GM10266 (cell line): ENCODE measurements at regions not wholly inside any gene's neighbourhood (a gene's known extent, or its start where the extent isn't known, plus 50 kb on each side); places are given as distances from the start of the nearest gene placed in this dataset.
"Not testable (repeated sequence)": the region's sequence is repeated elsewhere in the genome, so short reads cannot be mapped to it uniquely, and the experiment has no call there.

Experiments used
- DNase-seq: peaks from one replicate; pipeline ENCODE4 v3.0.0; 2012; ENCODE audit errors: extremely low spot score
- TF ChIP-seq, protein P1 (sequence below): IDR thresholded peaks from 2 replicates; pipeline ENCODE4 v1.5.1; 2012; ENCODE audit warnings: mild to moderate bottlenecking, low read depth; ENCODE audit not compliant: control insufficient read depth, insufficient read depth; ENCODE audit errors: missing control alignments

DNA sequence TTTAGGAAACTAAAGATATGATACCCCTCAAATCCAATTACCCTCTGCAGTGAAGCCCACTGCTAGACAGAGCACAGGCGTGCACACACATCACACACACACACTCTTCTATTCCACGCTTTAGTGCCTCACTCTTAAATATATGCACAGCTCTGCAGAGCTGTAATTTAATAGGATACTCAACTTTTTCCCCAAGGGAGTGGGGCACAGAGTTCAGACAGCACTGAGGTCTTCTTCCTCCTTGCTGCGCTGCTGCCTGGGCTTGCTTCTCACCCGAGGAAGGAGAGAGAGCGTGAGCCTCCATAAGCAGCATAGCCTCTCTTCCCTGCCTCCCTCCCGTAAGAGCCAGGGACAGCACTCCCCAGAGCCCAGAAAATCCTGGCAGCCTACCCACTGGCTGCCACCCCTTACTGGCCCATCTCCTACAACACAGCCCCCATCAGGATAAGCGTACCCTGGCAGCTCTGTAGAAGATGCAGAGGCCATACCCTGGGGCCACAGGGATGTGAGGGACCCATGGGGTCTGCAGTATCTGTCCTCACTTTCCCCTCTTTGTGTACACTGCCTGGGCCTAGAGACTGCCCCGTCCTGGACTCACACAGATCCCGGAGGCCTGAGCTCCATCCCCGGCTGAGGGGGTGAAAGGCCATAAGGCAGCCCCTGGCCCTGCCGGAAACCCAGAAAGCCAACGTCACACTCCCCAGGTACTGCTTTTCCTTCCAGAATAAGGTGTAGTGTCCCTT is 102.1 kb downstream of the C5orf15 start:
- TF ChIP-seq, protein P1, sequence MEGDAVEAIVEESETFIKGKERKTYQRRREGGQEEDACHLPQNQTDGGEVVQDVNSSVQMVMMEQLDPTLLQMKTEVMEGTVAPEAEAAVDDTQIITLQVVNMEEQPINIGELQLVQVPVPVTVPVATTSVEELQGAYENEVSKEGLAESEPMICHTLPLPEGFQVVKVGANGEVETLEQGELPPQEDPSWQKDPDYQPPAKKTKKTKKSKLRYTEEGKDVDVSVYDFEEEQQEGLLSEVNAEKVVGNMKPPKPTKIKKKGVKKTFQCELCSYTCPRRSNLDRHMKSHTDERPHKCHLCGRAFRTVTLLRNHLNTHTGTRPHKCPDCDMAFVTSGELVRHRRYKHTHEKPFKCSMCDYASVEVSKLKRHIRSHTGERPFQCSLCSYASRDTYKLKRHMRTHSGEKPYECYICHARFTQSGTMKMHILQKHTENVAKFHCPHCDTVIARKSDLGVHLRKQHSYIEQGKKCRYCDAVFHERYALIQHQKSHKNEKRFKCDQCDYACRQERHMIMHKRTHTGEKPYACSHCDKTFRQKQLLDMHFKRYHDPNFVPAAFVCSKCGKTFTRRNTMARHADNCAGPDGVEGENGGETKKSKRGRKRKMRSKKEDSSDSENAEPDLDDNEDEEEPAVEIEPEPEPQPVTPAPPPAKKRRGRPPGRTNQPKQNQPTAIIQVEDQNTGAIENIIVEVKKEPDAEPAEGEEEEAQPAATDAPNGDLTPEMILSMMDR = no peak
- no peak for DNase-seq

DNA sequence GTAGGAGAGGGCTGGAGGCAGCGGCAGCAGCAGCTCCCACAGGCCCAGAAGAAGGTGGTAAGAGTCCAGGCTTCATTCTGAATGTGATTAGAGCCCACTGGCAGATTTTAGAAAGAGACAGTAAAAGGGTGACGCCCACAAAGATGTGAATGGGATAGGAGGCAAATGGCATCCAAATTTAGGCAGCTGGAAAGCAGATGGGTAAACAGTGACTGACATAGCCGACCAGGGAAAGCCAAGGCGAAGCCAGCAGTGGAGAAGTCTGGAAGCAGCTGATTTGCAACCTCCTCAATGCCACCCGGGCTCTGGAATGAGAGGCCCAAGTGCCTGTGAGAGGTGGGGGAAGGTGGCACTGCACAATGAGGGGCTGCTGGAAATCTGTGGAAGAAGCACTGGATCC is 103.3 kb downstream of the C5orf15 start:
- TF ChIP-seq, protein P1 = no peak

DNA sequence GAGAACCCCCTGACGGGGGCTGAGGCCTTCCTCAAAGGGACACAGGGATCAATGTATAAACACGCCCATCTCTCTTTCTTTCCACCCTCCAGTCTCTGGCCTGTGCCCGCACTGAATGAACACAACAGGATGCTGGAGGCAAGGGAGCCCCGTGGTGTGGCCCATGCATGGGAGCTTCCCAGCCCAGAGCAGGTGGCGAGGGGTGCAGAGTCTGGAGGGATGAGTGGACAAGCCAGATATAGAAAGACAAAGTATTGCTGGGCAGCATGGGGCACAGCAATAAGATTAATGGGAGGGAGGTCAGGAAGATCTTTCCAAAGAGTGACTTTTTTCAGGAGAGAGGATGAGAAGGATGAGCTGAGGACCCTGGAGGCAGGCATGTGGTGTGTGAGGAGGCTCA is 103.7 kb downstream of the C5orf15 start:
- DNase-seq = no peak
- TF ChIP-seq, protein P1 = no peak

More for the DNA sequence above, 103.3 kb downstream of the C5orf15 start:
- DNase-seq = no peak

DNA sequence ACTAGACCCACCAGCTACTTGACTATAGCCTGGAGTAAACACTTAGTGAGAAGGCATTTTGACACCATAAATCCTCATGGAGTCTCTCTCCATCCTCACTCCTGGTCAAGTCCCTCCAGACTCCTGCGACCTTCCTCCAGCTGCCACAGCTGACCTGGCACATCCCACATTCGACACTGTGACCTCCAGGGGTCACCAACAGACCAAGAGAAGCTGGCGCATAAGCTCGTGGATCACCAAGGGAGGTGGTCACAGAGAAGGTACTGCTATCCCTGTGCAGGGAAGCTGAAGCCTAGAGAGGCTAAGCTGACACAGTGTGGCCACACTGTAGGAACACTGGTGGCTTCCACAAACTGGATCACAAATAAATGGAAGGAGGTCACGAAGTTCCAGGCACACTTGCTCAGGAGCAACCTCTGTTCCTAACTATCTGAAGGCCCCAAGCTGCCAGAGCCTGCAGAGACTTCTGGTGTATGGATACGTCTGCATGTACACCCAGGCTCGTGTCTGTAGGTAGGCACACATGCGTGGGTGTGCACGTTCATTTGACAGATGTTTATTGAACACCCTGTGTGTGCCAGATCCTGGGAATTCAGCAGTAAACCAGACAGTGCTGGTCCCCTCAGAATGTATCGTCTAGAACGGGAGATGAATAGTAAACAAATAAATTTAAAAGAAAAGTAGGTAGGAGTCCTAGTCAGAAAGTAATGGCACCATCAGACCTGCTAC is 104.4 kb downstream of the C5orf15 start:
- TF ChIP-seq, protein P1 = no peak
- DNase-seq = no peak

DNA sequence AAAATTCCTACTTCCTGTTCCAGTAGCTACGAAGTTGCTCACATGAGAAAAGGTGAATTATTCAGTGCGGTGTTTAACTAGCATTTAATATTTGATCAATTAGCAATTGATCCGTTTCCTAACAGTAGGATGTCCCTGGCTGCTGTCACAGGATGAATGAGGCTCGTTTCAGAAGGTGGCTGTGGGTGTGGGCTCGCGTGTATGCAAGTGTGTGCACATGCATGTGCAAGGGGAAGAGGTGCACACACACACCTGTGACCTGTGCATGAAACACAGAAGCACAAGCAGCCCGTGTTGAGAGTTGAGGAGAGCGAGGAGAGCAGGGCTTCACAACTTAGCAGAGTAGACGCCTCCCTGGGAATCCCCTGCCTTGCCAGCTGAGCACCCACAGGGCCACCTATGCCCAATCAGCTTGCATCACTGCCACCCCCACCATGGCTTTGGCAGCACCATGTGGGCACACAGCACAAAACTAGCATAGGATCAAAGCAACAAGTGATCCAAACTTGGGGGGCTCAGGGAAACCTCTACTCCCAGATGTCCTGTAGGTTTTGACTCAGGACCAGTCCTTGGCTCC is 107.2 kb downstream of the C5orf15 start:
- TF ChIP-seq, protein P1 = no peak
- DNase-seq = no peak

DNA sequence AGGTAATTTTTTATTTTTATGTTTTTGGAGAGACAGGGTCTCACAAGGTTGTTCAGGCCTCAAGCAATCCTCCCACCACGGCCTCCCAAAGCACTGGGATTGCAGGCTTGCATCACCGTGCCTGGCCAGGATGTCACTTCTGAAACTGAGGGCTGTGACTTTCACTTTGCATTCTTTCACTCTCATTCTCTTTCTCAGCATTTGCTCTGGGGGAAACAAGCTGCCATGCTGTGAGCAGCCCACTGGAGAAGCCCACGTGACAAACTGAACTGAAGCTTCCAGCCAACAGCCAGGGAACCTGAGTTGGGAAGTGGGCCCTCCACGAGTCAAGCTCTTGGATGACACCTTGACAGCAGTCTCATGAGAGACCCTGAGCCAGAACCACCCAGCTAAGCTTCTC is 109.4 kb downstream of the C5orf15 start:
- TF ChIP-seq, protein P1 = no peak
- no peak for DNase-seq

DNA sequence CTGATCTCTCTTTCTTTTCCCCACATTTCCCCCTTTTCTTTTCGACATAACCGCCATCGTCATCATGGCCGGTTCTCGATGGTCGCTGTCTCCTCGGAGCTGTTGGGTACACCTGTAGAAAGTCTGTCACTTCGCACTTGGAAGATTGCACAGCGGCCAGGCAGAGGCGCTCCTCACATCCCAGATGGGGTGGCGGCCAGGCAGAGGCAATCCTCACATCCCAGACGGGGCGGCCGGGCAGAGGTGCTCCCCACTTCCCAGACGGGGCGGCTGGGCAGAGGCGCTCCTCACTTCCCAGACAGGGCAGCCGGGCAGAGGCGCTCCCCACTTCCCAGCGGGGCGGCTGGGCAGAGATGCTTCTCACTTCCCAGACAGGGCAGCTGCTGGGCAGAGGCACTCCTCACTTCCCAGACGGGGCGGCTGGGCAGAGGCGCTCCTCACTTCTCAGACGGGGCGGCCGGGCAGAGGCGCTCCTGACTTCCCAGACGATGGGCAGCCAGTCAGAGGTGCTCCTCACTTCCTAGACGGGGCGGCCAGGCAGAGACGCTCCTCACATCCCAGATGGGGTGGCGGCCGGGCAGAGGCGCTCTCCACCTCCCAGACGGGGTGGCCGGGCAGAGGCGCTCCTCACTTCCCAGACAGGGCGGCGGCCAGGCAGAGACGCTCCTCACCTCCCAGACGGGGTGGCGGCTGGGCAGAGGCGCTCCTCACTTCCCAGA is 110.7 kb downstream of the C5orf15 start:
- DNase-seq = not testable (repeated sequence)
